Heart right ventricle (tissue), 16 donors: ENCODE measurements at regions not wholly inside any gene's neighbourhood (a gene's known extent, or its start where the extent isn't known, plus 50 kb on each side); places are given as distances from the start of the nearest gene placed in this dataset.

Experiments
- ATAC-seq, 8 donors: fragments of 200-7000 bp; cut with Tn5 transposase; one replicate each; pipeline ENCODE4 v1.9.1; 2020; ENCODE audit warnings: mild to moderate bottlenecking in 8 of 8, moderate library complexity in 8 of 8, moderate number of reproducible peaks in 1 of 8
- DNase-seq, 2 donors: peaks; one replicate each; pipeline ENCODE4 v3.0.0-alpha.2; 2020
- H3K27ac ChIP-seq, 10 donors: fragments of 200-600 bp; sonication (generic) in 2 of 10; one replicate each; pipeline versions ENCODE4 v1.5.0 to v1.8.0; 2020 to 2022; ENCODE audit warnings: mild to moderate bottlenecking in 3 of 10
- H3K27me3 ChIP-seq, 7 donors: fragments of 200-600 bp; one replicate each; pipeline ENCODE4 v1.8.0; 2021 to 2022; ENCODE audit warnings: mild to moderate bottlenecking in 2 of 7
- H3K36me3 ChIP-seq, 9 donors: fragments of 200-600 bp; sonication (generic) in 1 of 9; one replicate each; pipeline versions ENCODE4 v1.5.0 to v1.8.0; 2020 to 2022; ENCODE audit warnings: mild to moderate bottlenecking in 2 of 9
- H3K4me1 ChIP-seq, 9 donors: fragments of 200-600 bp; sonication (generic) in 1 of 9; one replicate each; pipeline versions ENCODE4 v1.5.0 to v1.8.0; 2020 to 2022; ENCODE audit warnings: mild to moderate bottlenecking in 4 of 9
- H3K4me3 ChIP-seq, 10 donors: fragments of 200-600 bp; sonication (generic) in 2 of 10; one replicate each; pipeline versions ENCODE4 v1.5.0 to v1.8.0; 2020 to 2022; ENCODE audit warnings: mild to moderate bottlenecking in 7 of 10, moderate library complexity in 2 of 10
- H3K9me3 ChIP-seq, 11 donors: fragments of 200-600 bp in 10 of 11; sonication (generic) in 2 of 11; one replicate each; pipeline versions ENCODE4 v1.5.0 to v1.8.0; 2013 to 2022; ENCODE audit warnings: mild to moderate bottlenecking in 2 of 11, control low read depth in 1 of 11, moderate library complexity in 1 of 11
- CTCF ChIP-seq, 9 donors: fragments of 200-600 bp; sonication (generic) in 2 of 9; IDR thresholded peaks; one replicate each; pipeline versions ENCODE4 v1.5.0 to v1.8.0; 2021 to 2022; ENCODE audit warnings: antibody characterized with exemption in 9 of 9, mild to moderate bottlenecking in 5 of 9, moderate library complexity in 1 of 9
- WGBS, 2 donors: extraction: QIAGEN DNeasy Blood & Tissue Kit; methylation state at CpG; one replicate each; pipeline ENCODE4 v1.1.7; 2013; ENCODE audit warnings: inconsistent platforms in 1 of 2; 5-methylcytosine and 5-hydroxymethylcytosine counted together
- intact Hi-C, 10 donors: fragments of 100-400 bp; cut with DNase I; formaldehyde crosslinking; loops; one replicate each; pipeline versions ENCODE4 v1.11.1 to v1.14.2; 2022
- donor health status: Arrhythmogenic right ventricular cardiomyopathy.
- donor health status: ischemic (EF 13 %, LVEDD 7.1; RV severe dilation, severe dysfunction).
- donor health status: healthy with polysubstance abuse.
- donor health status: DM: no; HTN: yes; CAD: no.
- donor health status: DM: no; HTN: no; CAD: no.
- donor health status: ischemic (EF 25% LVEDD 6.9; RV normal size, moderate dysfunction).
- donor health status: ischemic (EF 25% LVEDD 5.7; RV mildly dilated, moderate dysfunction).
- donor health status: healthy.
- donor health status: DM: yes; HTN: yes; CAD: no.
- donor health status: Ischemic cardiomyopathy.
- donor health status: ischemic (EF 35%, LVEDD 5.7; RV mildly dilated, moderate dysfunction).
- donor health status: nonischemic (EF 11% LVEDD 7.7; RV severe dilation, severe dysfunction).
- donor health status: DM: yes; HTN: yes; CAD: no.
- donor health status: PGD.
- donor health status: ischemic (EF 29% LVEDD 5.4; RV normal size, mild dysfunction).
- donor health status: nonischemic (EF 23%, LVEDD 6.1; RV moderate dilation, normal function).

GRCh38 chr6:141041596-141042087, 1091.1 kb upstream of the GJE1 start:
- ATAC-seq = peak in 1 of 8 donors; percentile 61
- no peak for DNase-seq
- H3K9me3 ChIP-seq = peaks cover 0 to 30% (median 4%) of the 10 kb centered on the region in 11 donors
- 88 to 97% methylated on average over 14 of the region's 14 CpGs for WGBS, 2 donors
- H3K4me1 ChIP-seq = no peaks in the 10 kb centered on the region
- H3K36me3 ChIP-seq = no peaks in the 10 kb centered on the region
- no peak overlapping the region for H3K4me3 ChIP-seq
- TF ChIP-seq CTCF (IDR thresholded peaks at IDR 0.05) = no peak
- intact Hi-C loops = no loop called here
- H3K27me3 ChIP-seq = no peaks in the 10 kb centered on the region
- no peak overlapping the region for H3K27ac ChIP-seq

GRCh38 chr6:141035312-141036200, 1097.2 kb upstream of the GJE1 start:
- 69 to 71% methylated on average over 5 of the region's 5 CpGs for WGBS, 2 donors
- no peak for TF ChIP-seq CTCF (IDR thresholded peaks at IDR 0.05)
- H3K4me3 ChIP-seq = no peak overlapping the region
- no peak overlapping the region for H3K27ac ChIP-seq
- H3K9me3 ChIP-seq = peaks cover 0 to under 1% (median 0%) of the 10 kb centered on the region in 11 donors
- no peaks in the 10 kb centered on the region for H3K4me1 ChIP-seq
- no peaks in the 10 kb centered on the region for H3K27me3 ChIP-seq
- H3K36me3 ChIP-seq = no peaks in the 10 kb centered on the region
- DNase-seq (no peak), ATAC-seq (no peak)
- intact Hi-C loops = no loop called here

GRCh38 chr6:141033101-141033500, 1099.6 kb upstream of the GJE1 start:
- TF ChIP-seq CTCF (IDR thresholded peaks at IDR 0.05) = no peak
- Histone ChIP-seq H3K27me3 (no peaks in the 10 kb centered on the region), H3K4me1 (no peaks in the 10 kb centered on the region), H3K9me3 (no peaks in the 10 kb centered on the region), H3K36me3 (no peaks in the 10 kb centered on the region), H3K4me3 (no peak overlapping the region), H3K27ac (no peak overlapping the region)
- no peak for DNase-seq
- intact Hi-C loops = no loop called here
- ATAC-seq = no peak

- H3K4me3 ChIP-seq = no peak overlapping the region
- 96% methylated on average over 1 of the region's 1 CpG for WGBS, 2 donors
- no peaks in the 10 kb centered on the region for H3K9me3 ChIP-seq
- H3K27me3 ChIP-seq = no peaks in the 10 kb centered on the region
- H3K27ac ChIP-seq = no peak overlapping the region
- DNase-seq (no peak), ATAC-seq (no peak)
- H3K36me3 ChIP-seq = no peaks in the 10 kb centered on the region
- no peak for TF ChIP-seq CTCF (IDR thresholded peaks at IDR 0.05)
- intact Hi-C loops = loop anchor here in 1 of 10 donors (1.0 kb wide), 1 partner anchor 28 kb away; no protein-coding TSS in a partner anchor
- no peaks in the 10 kb centered on the region for H3K4me1 ChIP-seq
These were observed 1102.8 kb upstream of the GJE1 start for GRCh38 chr6:141029908-141030307.
